Heart left ventricle (tissue), 13 donors: ENCODE measurements at regions not wholly inside any gene's neighbourhood (a gene's known extent, or its start where the extent isn't known, plus 50 kb on each side); places are given as distances from the start of the nearest gene placed in this dataset.

Source experiments
- POLR2A ChIP-seq, 2 donors: fragments of 450-650 bp; IDR thresholded peaks; one replicate each; pipeline ENCODE4 v1.6.1; 2017; ENCODE audit warnings: antibody characterized with exemption in 2 of 2, mild to moderate bottlenecking in 2 of 2, moderate library complexity in 2 of 2
- TF ChIP-seq, protein P1 (sequence below), 12 donors: fragments of 200-600 bp; sonication (generic) in 4 of 12; IDR thresholded peaks; one replicate each; pipeline versions ENCODE4 v1.5.0 to v1.8.0; 2018 to 2022; ENCODE audit warnings: antibody characterized with exemption in 12 of 12, mild to moderate bottlenecking in 5 of 12
- donor health status: ischemic (EF 13 %, LVEDD 7.1; RV severe dilation, severe dysfunction).
- donor health status: DM: no; HTN: yes; CAD: no.
- donor health status: DM: no; HTN: no; CAD: no.
- donor health status: ischemic (EF 25% LVEDD 6.9; RV normal size, moderate dysfunction).
- donor health status: ischemic (EF 25% LVEDD 5.7; RV mildly dilated, moderate dysfunction).
- donor health status: ischemic (EF 35%, LVEDD 5.7; RV mildly dilated, moderate dysfunction).
- donor health status: nonischemic (EF 11% LVEDD 7.7; RV severe dilation, severe dysfunction).
- donor health status: DM: yes; HTN: yes; CAD: no.
- donor health status: PGD.
- donor health status: ischemic (EF 29% LVEDD 5.4; RV normal size, mild dysfunction).
- donor health status: nonischemic (EF 23%, LVEDD 6.1; RV moderate dilation, normal function).

DNA sequence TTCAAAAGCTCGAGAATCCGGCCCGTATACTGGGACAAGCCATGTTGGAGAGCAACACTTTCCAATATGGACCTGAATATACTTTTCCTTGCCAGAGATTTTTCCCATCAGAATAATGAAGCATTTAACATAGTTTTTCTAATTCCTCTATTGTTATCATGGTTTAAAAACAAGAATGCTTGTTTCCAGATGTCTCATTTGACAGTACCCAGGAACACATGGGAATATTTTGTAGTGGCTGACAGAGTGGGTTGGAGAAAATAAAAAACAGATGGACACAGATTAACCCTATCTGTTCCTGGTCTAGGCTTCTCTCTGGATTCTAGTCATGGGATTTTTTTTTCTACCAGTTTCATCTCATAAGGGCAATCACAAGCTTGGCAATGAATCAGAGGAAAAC lies 164.8 kb upstream of the CEP162 start:
- TF ChIP-seq, protein P1, sequence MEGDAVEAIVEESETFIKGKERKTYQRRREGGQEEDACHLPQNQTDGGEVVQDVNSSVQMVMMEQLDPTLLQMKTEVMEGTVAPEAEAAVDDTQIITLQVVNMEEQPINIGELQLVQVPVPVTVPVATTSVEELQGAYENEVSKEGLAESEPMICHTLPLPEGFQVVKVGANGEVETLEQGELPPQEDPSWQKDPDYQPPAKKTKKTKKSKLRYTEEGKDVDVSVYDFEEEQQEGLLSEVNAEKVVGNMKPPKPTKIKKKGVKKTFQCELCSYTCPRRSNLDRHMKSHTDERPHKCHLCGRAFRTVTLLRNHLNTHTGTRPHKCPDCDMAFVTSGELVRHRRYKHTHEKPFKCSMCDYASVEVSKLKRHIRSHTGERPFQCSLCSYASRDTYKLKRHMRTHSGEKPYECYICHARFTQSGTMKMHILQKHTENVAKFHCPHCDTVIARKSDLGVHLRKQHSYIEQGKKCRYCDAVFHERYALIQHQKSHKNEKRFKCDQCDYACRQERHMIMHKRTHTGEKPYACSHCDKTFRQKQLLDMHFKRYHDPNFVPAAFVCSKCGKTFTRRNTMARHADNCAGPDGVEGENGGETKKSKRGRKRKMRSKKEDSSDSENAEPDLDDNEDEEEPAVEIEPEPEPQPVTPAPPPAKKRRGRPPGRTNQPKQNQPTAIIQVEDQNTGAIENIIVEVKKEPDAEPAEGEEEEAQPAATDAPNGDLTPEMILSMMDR (IDR thresholded peaks at IDR 0.05): no peak
- TF ChIP-seq POLR2A (IDR thresholded peaks at IDR 0.05): no peak
